ENCODE measurements at regions not wholly inside any gene's neighbourhood (a gene's known extent, or its start where the extent isn't known, plus 50 kb on each side); places are given as distances from the start of the nearest gene placed in this dataset.

DNA sequence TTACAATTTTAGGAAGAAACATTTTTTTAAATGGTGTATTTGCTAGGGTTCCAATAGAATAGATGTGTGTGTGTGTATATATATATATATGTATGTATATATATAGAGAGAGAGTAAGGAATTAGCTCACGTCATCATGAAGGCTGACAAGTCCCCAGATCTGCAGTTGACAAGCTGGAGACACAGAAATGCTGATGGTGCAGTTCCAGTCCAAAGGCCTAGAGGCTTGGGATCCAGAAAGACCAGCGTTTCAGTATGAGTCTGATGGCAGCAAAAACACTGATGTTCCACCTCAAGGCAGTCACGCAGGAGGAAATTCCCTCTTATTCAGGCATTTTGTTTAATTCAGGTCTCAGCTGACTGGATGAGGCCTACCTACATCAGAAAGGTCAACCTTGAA is 386.8 kb downstream of the PTH2R start:
- Histone ChIP-seq H3K4me2 (no peak overlapping the region), H3K4me1 (ENCODE audit: insufficient read depth) (no peaks in the 10 kb centered on the region), H4K20me1 (replicated peaks; ENCODE audit: insufficient read depth) (no peaks in the 10 kb centered on the region), H3K79me2 (replicated peaks; ENCODE audit: insufficient read depth) (no peaks in the 10 kb centered on the region), H3F3A (replicated peaks; ENCODE audit: low read depth) (no peaks in the 10 kb centered on the region), H3K27me3 (ENCODE audit: insufficient read depth) (no peaks in the 10 kb centered on the region), H3K36me3 (ENCODE audit: insufficient read depth) (no peaks in the 10 kb centered on the region), H3K9me2 (ENCODE audit: insufficient read depth) (no peaks in the 10 kb centered on the region), H3K27ac (ENCODE audit: low read depth) (no peak overlapping the region), H3K4me3 (no peak overlapping the region), H2AFZ (no peak overlapping the region)
- TF ChIP-seq EZH2 (IDR thresholded peaks at IDR 0.05; ENCODE audit: low read depth, unreplicated experiment) (no peak), CREB1 (CRISPR knock-in tag; IDR thresholded peaks at IDR 0.05; ENCODE audit: low read depth) (no peak), NANOG (IDR thresholded peaks at IDR 0.05; ENCODE audit: borderline replicate concordance) (no peak), EZH2phosphoT487 (IDR thresholded peaks at IDR 0.05; ENCODE audit: unreplicated experiment) (no peak), JUNB (IDR thresholded peaks at IDR 0.05; ENCODE audit: unreplicated experiment) (no peak), ZNF114 (CRISPR knock-in tag; IDR thresholded peaks at IDR 0.05) (no peak), ZNF331 (CRISPR knock-in tag; IDR thresholded peaks at IDR 0.05; ENCODE audit: low read depth) (no peak), STAT1 (IDR thresholded peaks at IDR 0.05; ENCODE audit: unreplicated experiment) (no peak), POLR2AphosphoS5 (IDR thresholded peaks at IDR 0.05; ENCODE audit: low read depth) (no peak)
- TF ChIP-seq, protein P1, sequence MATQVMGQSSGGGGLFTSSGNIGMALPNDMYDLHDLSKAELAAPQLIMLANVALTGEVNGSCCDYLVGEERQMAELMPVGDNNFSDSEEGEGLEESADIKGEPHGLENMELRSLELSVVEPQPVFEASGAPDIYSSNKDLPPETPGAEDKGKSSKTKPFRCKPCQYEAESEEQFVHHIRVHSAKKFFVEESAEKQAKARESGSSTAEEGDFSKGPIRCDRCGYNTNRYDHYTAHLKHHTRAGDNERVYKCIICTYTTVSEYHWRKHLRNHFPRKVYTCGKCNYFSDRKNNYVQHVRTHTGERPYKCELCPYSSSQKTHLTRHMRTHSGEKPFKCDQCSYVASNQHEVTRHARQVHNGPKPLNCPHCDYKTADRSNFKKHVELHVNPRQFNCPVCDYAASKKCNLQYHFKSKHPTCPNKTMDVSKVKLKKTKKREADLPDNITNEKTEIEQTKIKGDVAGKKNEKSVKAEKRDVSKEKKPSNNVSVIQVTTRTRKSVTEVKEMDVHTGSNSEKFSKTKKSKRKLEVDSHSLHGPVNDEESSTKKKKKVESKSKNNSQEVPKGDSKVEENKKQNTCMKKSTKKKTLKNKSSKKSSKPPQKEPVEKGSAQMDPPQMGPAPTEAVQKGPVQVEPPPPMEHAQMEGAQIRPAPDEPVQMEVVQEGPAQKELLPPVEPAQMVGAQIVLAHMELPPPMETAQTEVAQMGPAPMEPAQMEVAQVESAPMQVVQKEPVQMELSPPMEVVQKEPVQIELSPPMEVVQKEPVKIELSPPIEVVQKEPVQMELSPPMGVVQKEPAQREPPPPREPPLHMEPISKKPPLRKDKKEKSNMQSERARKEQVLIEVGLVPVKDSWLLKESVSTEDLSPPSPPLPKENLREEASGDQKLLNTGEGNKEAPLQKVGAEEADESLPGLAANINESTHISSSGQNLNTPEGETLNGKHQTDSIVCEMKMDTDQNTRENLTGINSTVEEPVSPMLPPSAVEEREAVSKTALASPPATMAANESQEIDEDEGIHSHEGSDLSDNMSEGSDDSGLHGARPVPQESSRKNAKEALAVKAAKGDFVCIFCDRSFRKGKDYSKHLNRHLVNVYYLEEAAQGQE (IDR thresholded peaks at IDR 0.05; ENCODE audit: unreplicated experiment), result no peak
- TF ChIP-seq, protein P2, sequence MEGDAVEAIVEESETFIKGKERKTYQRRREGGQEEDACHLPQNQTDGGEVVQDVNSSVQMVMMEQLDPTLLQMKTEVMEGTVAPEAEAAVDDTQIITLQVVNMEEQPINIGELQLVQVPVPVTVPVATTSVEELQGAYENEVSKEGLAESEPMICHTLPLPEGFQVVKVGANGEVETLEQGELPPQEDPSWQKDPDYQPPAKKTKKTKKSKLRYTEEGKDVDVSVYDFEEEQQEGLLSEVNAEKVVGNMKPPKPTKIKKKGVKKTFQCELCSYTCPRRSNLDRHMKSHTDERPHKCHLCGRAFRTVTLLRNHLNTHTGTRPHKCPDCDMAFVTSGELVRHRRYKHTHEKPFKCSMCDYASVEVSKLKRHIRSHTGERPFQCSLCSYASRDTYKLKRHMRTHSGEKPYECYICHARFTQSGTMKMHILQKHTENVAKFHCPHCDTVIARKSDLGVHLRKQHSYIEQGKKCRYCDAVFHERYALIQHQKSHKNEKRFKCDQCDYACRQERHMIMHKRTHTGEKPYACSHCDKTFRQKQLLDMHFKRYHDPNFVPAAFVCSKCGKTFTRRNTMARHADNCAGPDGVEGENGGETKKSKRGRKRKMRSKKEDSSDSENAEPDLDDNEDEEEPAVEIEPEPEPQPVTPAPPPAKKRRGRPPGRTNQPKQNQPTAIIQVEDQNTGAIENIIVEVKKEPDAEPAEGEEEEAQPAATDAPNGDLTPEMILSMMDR (conservative IDR thresholded peaks at IDR 0.05; ENCODE audit: low read depth in 2 of 2), result no peak
- TF ChIP-seq, protein P3, sequence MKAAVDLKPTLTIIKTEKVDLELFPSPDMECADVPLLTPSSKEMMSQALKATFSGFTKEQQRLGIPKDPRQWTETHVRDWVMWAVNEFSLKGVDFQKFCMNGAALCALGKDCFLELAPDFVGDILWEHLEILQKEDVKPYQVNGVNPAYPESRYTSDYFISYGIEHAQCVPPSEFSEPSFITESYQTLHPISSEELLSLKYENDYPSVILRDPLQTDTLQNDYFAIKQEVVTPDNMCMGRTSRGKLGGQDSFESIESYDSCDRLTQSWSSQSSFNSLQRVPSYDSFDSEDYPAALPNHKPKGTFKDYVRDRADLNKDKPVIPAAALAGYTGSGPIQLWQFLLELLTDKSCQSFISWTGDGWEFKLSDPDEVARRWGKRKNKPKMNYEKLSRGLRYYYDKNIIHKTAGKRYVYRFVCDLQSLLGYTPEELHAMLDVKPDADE (IDR thresholded peaks at IDR 0.05), result no peak
- TF ChIP-seq, protein P4, sequence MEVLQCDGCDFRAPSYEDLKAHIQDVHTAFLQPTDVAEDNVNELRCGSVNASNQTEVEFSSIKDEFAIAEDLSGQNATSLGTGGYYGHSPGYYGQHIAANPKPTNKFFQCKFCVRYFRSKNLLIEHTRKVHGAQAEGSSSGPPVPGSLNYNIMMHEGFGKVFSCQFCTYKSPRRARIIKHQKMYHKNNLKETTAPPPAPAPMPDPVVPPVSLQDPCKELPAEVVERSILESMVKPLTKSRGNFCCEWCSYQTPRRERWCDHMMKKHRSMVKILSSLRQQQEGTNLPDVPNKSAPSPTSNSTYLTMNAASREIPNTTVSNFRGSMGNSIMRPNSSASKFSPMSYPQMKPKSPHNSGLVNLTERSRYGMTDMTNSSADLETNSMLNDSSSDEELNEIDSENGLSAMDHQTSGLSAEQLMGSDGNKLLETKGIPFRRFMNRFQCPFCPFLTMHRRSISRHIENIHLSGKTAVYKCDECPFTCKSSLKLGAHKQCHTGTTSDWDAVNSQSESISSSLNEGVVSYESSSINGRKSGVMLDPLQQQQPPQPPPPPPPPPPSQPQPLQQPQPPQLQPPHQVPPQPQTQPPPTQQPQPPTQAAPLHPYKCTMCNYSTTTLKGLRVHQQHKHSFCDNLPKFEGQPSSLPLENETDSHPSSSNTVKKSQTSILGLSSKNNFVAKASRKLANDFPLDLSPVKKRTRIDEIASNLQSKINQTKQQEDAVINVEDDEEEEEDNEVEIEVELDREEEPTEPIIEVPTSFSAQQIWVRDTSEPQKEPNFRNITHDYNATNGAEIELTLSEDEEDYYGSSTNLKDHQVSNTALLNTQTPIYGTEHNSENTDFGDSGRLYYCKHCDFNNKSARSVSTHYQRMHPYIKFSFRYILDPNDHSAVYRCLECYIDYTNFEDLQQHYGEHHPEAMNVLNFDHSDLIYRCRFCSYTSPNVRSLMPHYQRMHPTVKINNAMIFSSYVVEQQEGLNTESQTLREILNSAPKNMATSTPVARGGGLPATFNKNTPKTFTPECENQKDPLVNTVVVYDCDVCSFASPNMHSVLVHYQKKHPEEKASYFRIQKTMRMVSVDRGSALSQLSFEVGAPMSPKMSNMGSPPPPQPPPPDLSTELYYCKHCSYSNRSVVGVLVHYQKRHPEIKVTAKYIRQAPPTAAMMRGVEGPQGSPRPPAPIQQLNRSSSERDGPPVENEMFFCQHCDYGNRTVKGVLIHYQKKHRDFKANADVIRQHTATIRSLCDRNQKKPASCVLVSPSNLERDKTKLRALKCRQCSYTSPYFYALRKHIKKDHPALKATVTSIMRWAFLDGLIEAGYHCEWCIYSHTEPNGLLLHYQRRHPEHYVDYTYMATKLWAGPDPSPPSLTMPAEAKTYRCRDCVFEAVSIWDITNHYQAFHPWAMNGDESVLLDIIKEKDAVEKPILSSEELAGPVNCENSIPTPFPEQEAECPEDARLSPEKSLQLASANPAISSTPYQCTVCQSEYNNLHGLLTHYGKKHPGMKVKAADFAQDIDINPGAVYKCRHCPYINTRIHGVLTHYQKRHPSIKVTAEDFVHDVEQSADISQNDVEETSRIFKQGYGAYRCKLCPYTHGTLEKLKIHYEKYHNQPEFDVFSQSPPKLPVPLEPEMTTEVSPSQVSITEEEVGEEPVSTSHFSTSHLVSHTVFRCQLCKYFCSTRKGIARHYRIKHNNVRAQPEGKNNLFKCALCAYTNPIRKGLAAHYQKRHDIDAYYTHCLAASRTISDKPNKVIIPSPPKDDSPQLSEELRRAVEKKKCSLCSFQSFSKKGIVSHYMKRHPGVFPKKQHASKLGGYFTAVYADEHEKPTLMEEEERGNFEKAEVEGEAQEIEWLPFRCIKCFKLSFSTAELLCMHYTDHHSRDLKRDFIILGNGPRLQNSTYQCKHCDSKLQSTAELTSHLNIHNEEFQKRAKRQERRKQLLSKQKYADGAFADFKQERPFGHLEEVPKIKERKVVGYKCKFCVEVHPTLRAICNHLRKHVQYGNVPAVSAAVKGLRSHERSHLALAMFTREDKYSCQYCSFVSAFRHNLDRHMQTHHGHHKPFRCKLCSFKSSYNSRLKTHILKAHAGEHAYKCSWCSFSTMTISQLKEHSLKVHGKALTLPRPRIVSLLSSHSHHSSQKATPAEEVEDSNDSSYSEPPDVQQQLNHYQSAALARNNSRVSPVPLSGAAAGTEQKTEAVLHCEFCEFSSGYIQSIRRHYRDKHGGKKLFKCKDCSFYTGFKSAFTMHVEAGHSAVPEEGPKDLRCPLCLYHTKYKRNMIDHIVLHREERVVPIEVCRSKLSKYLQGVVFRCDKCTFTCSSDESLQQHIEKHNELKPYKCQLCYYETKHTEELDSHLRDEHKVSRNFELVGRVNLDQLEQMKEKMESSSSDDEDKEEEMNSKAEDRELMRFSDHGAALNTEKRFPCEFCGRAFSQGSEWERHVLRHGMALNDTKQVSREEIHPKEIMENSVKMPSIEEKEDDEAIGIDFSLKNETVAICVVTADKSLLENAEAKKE (CRISPR knock-in tag; IDR thresholded peaks at IDR 0.05), result no peak
- Mint-ChIP-seq H3K27ac (no peak overlapping the region), H3K4me1 (no peaks in the 10 kb centered on the region), H3K36me3 (ENCODE audit: low read depth) (no peaks in the 10 kb centered on the region; the same call in 2 of the 3 replicates), H3K4me3 (no peak overlapping the region), H3K9me3 (no peaks in the 10 kb centered on the region), H3K27me3 (ENCODE audit: insufficient read depth, low read depth, poor library complexity) (no peaks in the 10 kb centered on the region)
- DNase-seq (ENCODE audit: low spot score) (no peak), ATAC-seq (no peak)
